ENCODE measurements at regions not wholly inside any gene's neighbourhood (a gene's known extent, or its start where the extent isn't known, plus 50 kb on each side); places are given as distances from the start of the nearest gene placed in this dataset.

GRCh38 chr2:129881786-129882396, 97.6 kb upstream of the RAB6C start:
- DNase-seq: no peak

GRCh38 chr2:129882476-129882875, 97.0 kb upstream of the RAB6C start:
- no peak for DNase-seq

GRCh38 chr2:129883121-129883520, 96.3 kb upstream of the RAB6C start:
- DNase-seq: no peak

- no peak for DNase-seq
Observed at GRCh38 chr2:129884221-129884786, 95.2 kb upstream of the RAB6C start.

- DNase-seq: no peak
Observed at GRCh38 chr2:129885735-129886134, 93.7 kb upstream of the RAB6C start.

- no peak for DNase-seq
Observed at GRCh38 chr2:129887688-129888266, 91.7 kb upstream of the RAB6C start.

GRCh38 chr2:129888461-129888860, 91.0 kb upstream of the RAB6C start:
- DNase-seq: no peak

- DNase-seq: no peak
Observed at GRCh38 chr2:129888896-129889295, 90.6 kb upstream of the RAB6C start.

GRCh38 chr2:129891341-129892320, 87.8 kb upstream of the RAB6C start:
- DNase-seq: no peak

GRCh38 chr2:129892360-129892759, 87.1 kb upstream of the RAB6C start:
- DNase-seq: no peak

GRCh38 chr2:129892773-129893172, 86.7 kb upstream of the RAB6C start:
- no peak for DNase-seq

- no peak for DNase-seq
Observed at GRCh38 chr2:129893244-129893643, 86.2 kb upstream of the RAB6C start.

- DNase-seq: no peak
Observed at GRCh38 chr2:129894616-129895015, 84.8 kb upstream of the RAB6C start.

GRCh38 chr2:129895061-129895460, 84.4 kb upstream of the RAB6C start:
- no peak for DNase-seq

GRCh38 chr2:129895526-129896082, 83.9 kb upstream of the RAB6C start:
- DNase-seq: no peak

- DNase-seq: no peak
Observed at GRCh38 chr2:129896226-129897100, 83.0 kb upstream of the RAB6C start.

- no peak for DNase-seq
Observed at GRCh38 chr2:129901754-129902415, 77.6 kb upstream of the RAB6C start.

GRCh38 chr2:129902731-129903585, 76.5 kb upstream of the RAB6C start:
- DNase-seq: no peak

GRCh38 chr2:129903586-129904425, 75.7 kb upstream of the RAB6C start:
- no peak for DNase-seq

Data from stimulated activated CD4-positive, alpha-beta T cell treated with anti-CD3 and anti-CD28 coated beads, Interleukin-12 subunit alpha, Interleukin-12 subunit beta, amount 100 ng/mL, for 4 hours (primary cell).